ENCODE measurements at regions not wholly inside any gene's neighbourhood (a gene's known extent, or its start where the extent isn't known, plus 50 kb on each side); places are given as distances from the start of the nearest gene placed in this dataset.

- DNase-seq, result no peak
- no peaks in the 10 kb centered on the region for H3K36me3 Mint-ChIP-seq (ENCODE audit: low read depth)
- H3K27ac Mint-ChIP-seq, result no peak overlapping the region
- no peaks in the 10 kb centered on the region for H3K4me1 Mint-ChIP-seq (ENCODE audit: low read depth)
- H3K4me3 Mint-ChIP-seq, result no peak overlapping the region
- TF ChIP-seq CTCF (IDR thresholded peaks at IDR 0.05), result no peak
- H3K27me3 Mint-ChIP-seq (ENCODE audit: insufficient read depth), result no peaks in the 10 kb centered on the region
- peaks cover 46% of the 10 kb centered on the region for H3K9me3 Mint-ChIP-seq
Observed at GRCh38 chr7:25803117-25803887, 348.7 kb upstream of the NFE2L3 start.

- Mint-ChIP-seq H3K36me3 (ENCODE audit: low read depth) (no peaks in the 10 kb centered on the region), H3K27ac (no peak overlapping the region), H3K4me1 (ENCODE audit: low read depth) (no peaks in the 10 kb centered on the region), H3K9me3 (peaks cover 43% of the 10 kb centered on the region), H3K27me3 (ENCODE audit: insufficient read depth) (no peaks in the 10 kb centered on the region), H3K4me3 (no peak overlapping the region)
- no peak for TF ChIP-seq CTCF (IDR thresholded peaks at IDR 0.05)
- no peak for DNase-seq
Observed at GRCh38 chr7:25804154-25804553, 347.8 kb upstream of the NFE2L3 start.

GRCh38 chr7:25805027-25805687 lies 346.8 kb upstream of the NFE2L3 start:
- no peak overlapping the region for H3K4me3 Mint-ChIP-seq
- no peak for TF ChIP-seq CTCF (IDR thresholded peaks at IDR 0.05)
- H3K36me3 Mint-ChIP-seq (ENCODE audit: low read depth), result no peaks in the 10 kb centered on the region
- H3K4me1 Mint-ChIP-seq (ENCODE audit: low read depth), result no peaks in the 10 kb centered on the region
- peaks cover 40% of the 10 kb centered on the region for H3K9me3 Mint-ChIP-seq
- DNase-seq, result no peak
- no peak overlapping the region for H3K27ac Mint-ChIP-seq
- H3K27me3 Mint-ChIP-seq (ENCODE audit: insufficient read depth), result no peaks in the 10 kb centered on the region

GRCh38 chr7:25807086-25807611 lies 344.8 kb upstream of the NFE2L3 start:
- Mint-ChIP-seq H3K27ac (no peak overlapping the region), H3K36me3 (ENCODE audit: low read depth) (no peaks in the 10 kb centered on the region), H3K4me3 (no peak overlapping the region), H3K27me3 (ENCODE audit: insufficient read depth) (no peaks in the 10 kb centered on the region), H3K4me1 (ENCODE audit: low read depth) (no peaks in the 10 kb centered on the region), H3K9me3 (peaks cover 35% of the 10 kb centered on the region)
- no peak for DNase-seq
- no peak for TF ChIP-seq CTCF (IDR thresholded peaks at IDR 0.05)

GRCh38 chr7:25809441-25809840 lies 342.6 kb upstream of the NFE2L3 start:
- no peaks in the 10 kb centered on the region for H3K4me1 Mint-ChIP-seq (ENCODE audit: low read depth)
- DNase-seq, result no peak
- H3K27me3 Mint-ChIP-seq (ENCODE audit: insufficient read depth), result no peaks in the 10 kb centered on the region
- no peak overlapping the region for H3K4me3 Mint-ChIP-seq
- TF ChIP-seq CTCF (IDR thresholded peaks at IDR 0.05), result no peak
- H3K9me3 Mint-ChIP-seq, result peaks cover 36% of the 10 kb centered on the region
- H3K27ac Mint-ChIP-seq, result no peak overlapping the region
- H3K36me3 Mint-ChIP-seq (ENCODE audit: low read depth), result no peaks in the 10 kb centered on the region

Data from HFFc6 (cell line).